H9 (cell line): ENCODE measurements at regions not wholly inside any gene's neighbourhood (a gene's known extent, or its start where the extent isn't known, plus 50 kb on each side); places are given as distances from the start of the nearest gene placed in this dataset.

Source experiments
- DNase-seq: peaks from one replicate; pipeline ENCODE4 v3.0.0-alpha.2; 2017
- H2AFZ ChIP-seq: one replicate; pipeline ENCODE4 v1.6.1; 2013; ENCODE audit warnings: mild to moderate bottlenecking, low read length, control low read depth, moderate library complexity
- H2AK5ac ChIP-seq: 2 replicates; pipeline ENCODE4 v1.6.1; 2013; ENCODE audit warnings: low read length, control low read depth, mixed read lengths; ENCODE audit not compliant: insufficient read length
- H2BK120ac ChIP-seq: one replicate; pipeline ENCODE4 v1.6.1; 2013; ENCODE audit warnings: low read depth, mild to moderate bottlenecking, low read length, control low read depth, inconsistent platforms; ENCODE audit not compliant: poor library complexity, severe bottlenecking
- H2BK12ac ChIP-seq: 2 replicates; pipeline ENCODE4 v1.6.1; 2013; ENCODE audit warnings: low read length, control low read depth, mixed read lengths, low read depth; ENCODE audit not compliant: insufficient read length
- H2BK15ac ChIP-seq: 2 replicates; pipeline ENCODE4 v1.6.1; 2013; ENCODE audit warnings: low read depth, low read length, control low read depth
- H2BK20ac ChIP-seq: one replicate; pipeline ENCODE4 v1.6.1; 2013; ENCODE audit warnings: low read depth, mild to moderate bottlenecking, low read length, control low read depth, inconsistent platforms; ENCODE audit not compliant: poor library complexity, severe bottlenecking
- H2BK5ac ChIP-seq: 2 replicates; pipeline ENCODE4 v1.6.1; 2013; ENCODE audit warnings: low read length, control low read depth, mixed read lengths; ENCODE audit not compliant: insufficient read length
- H3K14ac ChIP-seq: 2 replicates; pipeline ENCODE4 v1.6.1; 2013; ENCODE audit warnings: low read length, control low read depth; ENCODE audit not compliant: insufficient read depth
- H3K18ac ChIP-seq: 2 replicates; pipeline ENCODE4 v1.6.1; 2013; ENCODE audit warnings: low read depth, mild to moderate bottlenecking, mixed read lengths, low read length, control low read depth; ENCODE audit not compliant: insufficient read length
- H3K23ac ChIP-seq: 2 replicates; pipeline ENCODE4 v1.6.1; 2013; ENCODE audit warnings: low read length, control low read depth, mixed read lengths, low read depth; ENCODE audit not compliant: insufficient read length
- H3K23me2 ChIP-seq: 2 replicates; pipeline ENCODE4 v1.6.1; 2013; ENCODE audit warnings: low read depth, mild to moderate bottlenecking, mixed read lengths, low read length, control low read depth; ENCODE audit not compliant: insufficient read length, poor library complexity, severe bottlenecking
- H3K27ac ChIP-seq: 2 replicates; pipeline ENCODE4 v1.5.1; 2013; ENCODE audit warnings: low read length, control low read depth, mixed read lengths, low read depth; ENCODE audit not compliant: insufficient read length
- H3K27me3 ChIP-seq: 2 replicates; pipeline ENCODE4 v1.6.1; 2013; ENCODE audit warnings: low read length, control low read depth, inconsistent platforms; ENCODE audit not compliant: insufficient read depth
- H3K4ac ChIP-seq: 2 replicates; pipeline ENCODE4 v1.6.1; 2013; ENCODE audit warnings: low read depth, mild to moderate bottlenecking, control low read depth, inconsistent platforms, low read length, moderate library complexity
- H3K4me1 ChIP-seq: 2 replicates; pipeline ENCODE4 v1.6.1; 2013; ENCODE audit warnings: low read length, control low read depth, inconsistent platforms; ENCODE audit not compliant: insufficient read depth
- H3K4me2 ChIP-seq: 2 replicates; pipeline ENCODE4 v1.6.1; 2013; ENCODE audit warnings: low read length, control low read depth, mixed read lengths; ENCODE audit not compliant: insufficient read length, insufficient read depth
- H3K56ac ChIP-seq: 2 replicates; pipeline ENCODE4 v1.6.1; 2013; ENCODE audit warnings: low read depth, mild to moderate bottlenecking, mixed read lengths, low read length, control low read depth; ENCODE audit not compliant: insufficient read length
- H3K79me1 ChIP-seq: 2 replicates; pipeline ENCODE4 v1.6.1; 2013; ENCODE audit warnings: low read depth, mild to moderate bottlenecking, moderate library complexity, low read length, control low read depth, inconsistent platforms; ENCODE audit not compliant: insufficient read depth, poor library complexity, severe bottlenecking
- H3K79me2 ChIP-seq: 2 replicates; pipeline ENCODE4 v1.6.1; 2013; ENCODE audit warnings: low read length, control low read depth, inconsistent platforms; ENCODE audit not compliant: insufficient read depth
- H3K9ac ChIP-seq: 2 replicates; pipeline ENCODE4 v1.6.1; 2013; ENCODE audit warnings: low read length, control low read depth, mixed read lengths; ENCODE audit not compliant: insufficient read length; ENCODE audit errors: extremely low read depth
- H3K9me3 ChIP-seq: one replicate; pipeline ENCODE4 v1.6.1; 2013; ENCODE audit warnings: low read depth, low read length, inconsistent platforms; ENCODE audit not compliant: control insufficient read depth
- H3T11ph ChIP-seq: one replicate; pipeline ENCODE4 v1.6.1; 2013; ENCODE audit warnings: mild to moderate bottlenecking, low read length, control low read depth, inconsistent platforms
- H4K20me1 ChIP-seq: one replicate; pipeline ENCODE4 v1.6.1; 2013; ENCODE audit not compliant: control insufficient read depth, insufficient read length, insufficient read depth
- H4K5ac ChIP-seq: 2 replicates; pipeline ENCODE4 v1.6.1; 2013; ENCODE audit warnings: low read depth, mild to moderate bottlenecking, mixed read lengths, low read length, control low read depth; ENCODE audit not compliant: insufficient read length
- H4K8ac ChIP-seq: replicated peaks from 2 replicates; pipeline ENCODE4 v1.6.1; 2013; ENCODE audit warnings: low read length, control low read depth, mixed read lengths, low read depth; ENCODE audit not compliant: insufficient read length
- H4K91ac ChIP-seq: 2 replicates; pipeline ENCODE4 v1.6.1; 2013; ENCODE audit warnings: low read depth, mild to moderate bottlenecking, moderate library complexity, mixed read lengths, low read length, control low read depth; ENCODE audit not compliant: insufficient read length
- H3K27ac Mint-ChIP-seq, 3 experiments: 2 replicates in 2 of 3; 3 replicates in 1 of 3; pipeline ENCODE4 v1.8.0; 2020 to 2021; ENCODE audit warnings: mixed read lengths in 3 of 3, mild to moderate bottlenecking in 1 of 3, moderate library complexity in 1 of 3
- H3K27me3 Mint-ChIP-seq: 2 replicates; pipeline ENCODE4 v1.8.0; 2021; ENCODE audit warnings: low read depth, mild to moderate bottlenecking, moderate library complexity, mixed read lengths
- H3K36me3 Mint-ChIP-seq, 3 experiments: 2 replicates in 2 of 3; 3 replicates in 1 of 3; pipeline ENCODE4 v1.8.0; 2020 to 2021; ENCODE audit warnings: low read depth in 3 of 3, mixed read lengths in 3 of 3; ENCODE audit not compliant: insufficient read depth in 1 of 3
- H3K4me1 Mint-ChIP-seq, 2 experiments: 2 replicates each; pipeline ENCODE4 v1.8.0; 2020; ENCODE audit warnings: mixed read lengths in 2 of 2
- H3K4me3 Mint-ChIP-seq, 2 experiments: 2 replicates in 1 of 2; 3 replicates in 1 of 2; pipeline ENCODE4 v1.8.0; 2020 to 2021; ENCODE audit warnings: mild to moderate bottlenecking in 2 of 2, mixed read lengths in 2 of 2, moderate library complexity in 1 of 2
- H3K9me3 Mint-ChIP-seq, 2 experiments: 2 replicates in 1 of 2; 3 replicates in 1 of 2; pipeline ENCODE4 v1.8.0; 2020; ENCODE audit warnings: mild to moderate bottlenecking in 2 of 2, mixed read lengths in 2 of 2, moderate library complexity in 1 of 2
- CTCF ChIP-seq: fragments of 200-600 bp; sonication (generic); conservative IDR thresholded peaks from 3 replicates; pipeline ENCODE4 v1.8.0; 2021; ENCODE audit warnings: antibody characterized with exemption, mild to moderate bottlenecking
- WGBS: extraction: QIAGEN DNeasy Blood & Tissue Kit; methylation state at CpG from one replicate; pipeline ENCODE4 v1.1.7; 2013; ENCODE audit warnings: missing lambda C conversion rate, low lambda C conversion rate, mixed read lengths; ENCODE audit not compliant: insufficient read length; ENCODE audit errors: extremely low coverage; 5-methylcytosine and 5-hydroxymethylcytosine counted together

GRCh38 chr2:2912731-2913130 is 464.9 kb downstream of the EIPR1 start:
- Histone ChIP-seq H3K4me2 (no peak overlapping the region), H3K18ac (no peak overlapping the region), H3K9ac (no peak overlapping the region), H2BK5ac (no peak overlapping the region), H4K91ac (no peak overlapping the region), H2BK120ac (no peak overlapping the region), H3K79me1 (no peaks in the 10 kb centered on the region), H3K56ac (no peak overlapping the region), H3K23ac (no peak overlapping the region), H3K4ac (no peak overlapping the region), H4K8ac (no peak overlapping the region), H3K23me2 (no peaks in the 10 kb centered on the region), H2BK12ac (no peak overlapping the region), H3K14ac (no peak overlapping the region), H3K4me1 (no peaks in the 10 kb centered on the region), H4K20me1 (no peaks in the 10 kb centered on the region), H3T11ph (no peak overlapping the region), H2AFZ (no peak overlapping the region), H3K27ac (no peak overlapping the region), H3K79me2 (no peaks in the 10 kb centered on the region), H2BK15ac (no peak overlapping the region), H3K27me3 (no peaks in the 10 kb centered on the region), H3K9me3 (no peaks in the 10 kb centered on the region), H2AK5ac (no peak overlapping the region), H2BK20ac (no peak overlapping the region), H4K5ac (no peak overlapping the region)
- no peaks in the 10 kb centered on the region for H3K4me1 Mint-ChIP-seq
- no peak overlapping the region for H3K27ac Mint-ChIP-seq
- peaks cover 3% of the 10 kb centered on the region; the same call in 1 of the 2 replicates for H3K27me3 Mint-ChIP-seq
- no peak for TF ChIP-seq CTCF
- H3K4me3 Mint-ChIP-seq = no peak overlapping the region
- H3K36me3 Mint-ChIP-seq = no peaks in the 10 kb centered on the region
- no CpG with 5 or more reads among the region's 10 CpGs for WGBS
- DNase-seq = no peak
- peaks cover 5 to 7% of the 10 kb centered on the region in 2 experiments; a peak in 3 of 5 replicates for H3K9me3 Mint-ChIP-seq
